NB4 (cell line): ENCODE measurements at regions not wholly inside any gene's neighbourhood (a gene's known extent, or its start where the extent isn't known, plus 50 kb on each side); places are given as distances from the start of the nearest gene placed in this dataset.

Experiments
- CTCF ChIP-seq: IDR thresholded peaks from one replicate; pipeline ENCODE4 v1.5.1; 2012; ENCODE audit warnings: low read depth, low read length
- MYC ChIP-seq: IDR thresholded peaks from 2 replicates; pipeline ENCODE4 v1.6.1; 2011; ENCODE audit warnings: low read depth, low read length
- POLR2A ChIP-seq: IDR thresholded peaks from 2 replicates; pipeline ENCODE4 v1.6.1; 2011; ENCODE audit warnings: mild to moderate bottlenecking; ENCODE audit not compliant: insufficient read length; ENCODE audit errors: extremely low read depth
- TF ChIP-seq, protein P1 (sequence below): IDR thresholded peaks from 2 replicates; pipeline ENCODE4 v1.6.1; 2011; ENCODE audit warnings: low read depth, low read length

GRCh38 chr3:40720863-40721262 lies 196.1 kb downstream of the ZNF621 start:
- TF ChIP-seq CTCF (no peak), POLR2A (no peak), MYC (no peak)
- TF ChIP-seq, protein P1, sequence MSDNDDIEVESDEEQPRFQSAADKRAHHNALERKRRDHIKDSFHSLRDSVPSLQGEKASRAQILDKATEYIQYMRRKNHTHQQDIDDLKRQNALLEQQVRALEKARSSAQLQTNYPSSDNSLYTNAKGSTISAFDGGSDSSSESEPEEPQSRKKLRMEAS: no peak
